ENCODE measurements at regions not wholly inside any gene's neighbourhood (a gene's known extent, or its start where the extent isn't known, plus 50 kb on each side); places are given as distances from the start of the nearest gene placed in this dataset.
"Not testable (repeated sequence)": the region's sequence is repeated elsewhere in the genome, so short reads cannot be mapped to it uniquely, and the experiment has no call there.

- no peak for TF ChIP-seq FOXA1 (IDR thresholded peaks at IDR 0.05)
- CTCF ChIA-PET: no interaction called here
- no peak for DNase-seq (ENCODE audit: extremely low spot score)
- POLR2A ChIA-PET: no interaction called here
Measured at GRCh38 chr6:81944661-81945060, 192.2 kb upstream of the TENT5A start.

- CTCF ChIA-PET; DNase-seq (ENCODE audit: extremely low spot score); POLR2A ChIA-PET: not testable (repeated sequence)
Measured at GRCh38 chr6:81942842-81943241, 190.4 kb upstream of the TENT5A start.

DNA sequence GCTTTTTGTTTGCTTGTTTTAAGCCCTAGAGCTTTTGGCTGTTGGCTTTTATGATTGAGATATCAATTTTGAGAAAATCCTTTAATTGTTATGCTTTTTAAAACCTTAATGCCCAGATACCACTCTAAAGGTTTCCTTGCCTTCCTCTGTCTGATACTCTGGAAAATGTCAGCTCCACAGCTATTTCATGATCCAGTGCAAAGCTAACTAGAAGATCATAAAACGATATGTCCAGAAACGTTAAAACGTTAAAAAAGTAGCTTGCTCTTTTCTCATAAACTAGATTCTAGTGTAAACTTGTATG, 189.5 kb upstream of the TENT5A start:
- POLR2A ChIA-PET: no interaction called here
- CTCF ChIA-PET: no interaction called here
- TF ChIP-seq ARNT (IDR thresholded peaks at IDR 0.05) (no peak), BHLHE40 (IDR thresholded peaks at IDR 0.05; ENCODE audit: borderline replicate concordance) (no peak), CTBP1 (IDR thresholded peaks at IDR 0.05; ENCODE audit: borderline replicate concordance) (no peak), NFRKB (IDR thresholded peaks at IDR 0.05) (no peak), L3MBTL2 (conservative IDR thresholded peaks at IDR 0.05) (no peak), FOXA1 (IDR thresholded peaks at IDR 0.05) (no peak), LEF1 (IDR thresholded peaks at IDR 0.05; ENCODE audit: borderline replicate concordance) (no peak), SP1 (IDR thresholded peaks at IDR 0.05) (no peak), SUZ12 (IDR thresholded peaks at IDR 0.05) (no peak), ELF4 (IDR thresholded peaks at IDR 0.05) (no peak), FOXK2 (IDR thresholded peaks at IDR 0.05) (no peak), ZNF384 (IDR thresholded peaks at IDR 0.05) (no peak), HDGF (IDR thresholded peaks at IDR 0.05; ENCODE audit: borderline replicate concordance) (no peak), FOXM1 (IDR thresholded peaks at IDR 0.05; ENCODE audit: borderline replicate concordance) (no peak), TARDBP (IDR thresholded peaks at IDR 0.05) (no peak)
- TF ChIP-seq, protein P1, sequence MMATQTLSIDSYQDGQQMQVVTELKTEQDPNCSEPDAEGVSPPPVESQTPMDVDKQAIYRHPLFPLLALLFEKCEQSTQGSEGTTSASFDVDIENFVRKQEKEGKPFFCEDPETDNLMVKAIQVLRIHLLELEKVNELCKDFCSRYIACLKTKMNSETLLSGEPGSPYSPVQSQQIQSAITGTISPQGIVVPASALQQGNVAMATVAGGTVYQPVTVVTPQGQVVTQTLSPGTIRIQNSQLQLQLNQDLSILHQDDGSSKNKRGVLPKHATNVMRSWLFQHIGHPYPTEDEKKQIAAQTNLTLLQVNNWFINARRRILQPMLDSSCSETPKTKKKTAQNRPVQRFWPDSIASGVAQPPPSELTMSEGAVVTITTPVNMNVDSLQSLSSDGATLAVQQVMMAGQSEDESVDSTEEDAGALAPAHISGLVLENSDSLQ (IDR thresholded peaks at IDR 0.05): no peak
- DNase-seq (ENCODE audit: extremely low spot score): no peak

DNA sequence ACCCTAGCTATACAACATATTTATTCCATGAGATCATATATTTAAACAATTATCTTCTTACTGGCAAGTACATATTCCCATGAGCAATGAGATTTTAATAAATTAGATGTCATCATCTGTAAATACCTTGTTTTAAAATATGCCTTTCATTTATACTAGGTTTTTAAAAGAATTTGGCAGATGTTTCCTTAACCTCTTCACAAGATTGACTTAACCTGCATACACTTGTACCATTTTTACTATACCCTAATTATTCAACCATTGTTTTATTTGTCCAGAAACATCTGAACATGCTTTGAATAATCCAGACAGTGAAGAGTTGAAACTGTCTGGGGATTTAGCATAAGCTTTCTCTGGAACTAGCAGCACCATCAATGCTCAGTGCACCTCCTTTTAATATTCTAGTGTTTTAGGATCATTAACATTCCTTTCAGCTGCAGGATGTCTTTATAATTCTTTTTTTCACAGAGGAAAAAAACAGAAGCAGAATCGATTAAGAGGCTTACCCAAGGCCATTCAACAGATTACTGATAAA, 188.0 kb upstream of the TENT5A start:
- ChIA-PET CTCF (no interaction called here), POLR2A (no interaction called here)
- TF ChIP-seq HDGF (IDR thresholded peaks at IDR 0.05; ENCODE audit: borderline replicate concordance) (no peak), FOXK2 (IDR thresholded peaks at IDR 0.05) (no peak), FOXA1 (IDR thresholded peaks at IDR 0.05) (no peak), L3MBTL2 (conservative IDR thresholded peaks at IDR 0.05) (no peak)
- DNase-seq (ENCODE audit: extremely low spot score): no peak

DNA sequence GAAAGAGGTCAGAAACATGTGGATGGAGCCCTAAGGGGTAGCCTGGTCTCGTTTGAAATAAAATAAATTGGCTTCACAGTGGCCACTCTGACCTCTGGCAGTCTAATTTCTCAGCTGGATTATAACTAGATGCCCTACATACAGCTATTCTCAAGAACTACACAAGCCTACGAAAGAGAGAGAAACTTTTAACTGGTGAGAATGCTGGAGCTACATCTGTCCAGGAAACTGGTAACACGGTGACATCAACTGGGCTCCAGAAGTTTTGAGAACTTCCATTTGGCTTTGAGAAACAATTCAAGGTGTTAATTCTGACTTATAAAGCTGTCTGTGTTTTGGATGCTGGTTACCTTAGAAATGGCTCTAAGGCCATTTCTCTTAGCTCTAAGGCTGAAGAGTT, 187.3 kb upstream of the TENT5A start:
- no peak for DNase-seq (ENCODE audit: extremely low spot score)
- ChIA-PET CTCF (no interaction called here), POLR2A (no interaction called here)
- TF ChIP-seq BHLHE40 (IDR thresholded peaks at IDR 0.05; ENCODE audit: borderline replicate concordance) (no peak), LEF1 (IDR thresholded peaks at IDR 0.05; ENCODE audit: borderline replicate concordance) (no peak), TARDBP (IDR thresholded peaks at IDR 0.05) (no peak), FOXM1 (IDR thresholded peaks at IDR 0.05; ENCODE audit: borderline replicate concordance) (no peak), SP1 (IDR thresholded peaks at IDR 0.05) (no peak), ARNT (IDR thresholded peaks at IDR 0.05) (no peak), L3MBTL2 (conservative IDR thresholded peaks at IDR 0.05) (no peak), CTBP1 (IDR thresholded peaks at IDR 0.05; ENCODE audit: borderline replicate concordance) (no peak), FOXA1 (IDR thresholded peaks at IDR 0.05) (no peak), FOXK2 (IDR thresholded peaks at IDR 0.05) (no peak), ELF4 (IDR thresholded peaks at IDR 0.05) (no peak), NFRKB (IDR thresholded peaks at IDR 0.05) (no peak), ZNF384 (IDR thresholded peaks at IDR 0.05) (no peak), SUZ12 (IDR thresholded peaks at IDR 0.05) (no peak), HDGF (IDR thresholded peaks at IDR 0.05; ENCODE audit: borderline replicate concordance) (no peak)
- TF ChIP-seq, protein P1 (IDR thresholded peaks at IDR 0.05): no peak

GRCh38 chr6:81938991-81939732, 186.7 kb upstream of the TENT5A start:
- ChIA-PET POLR2A (no interaction called here), CTCF (interaction anchor here (1.0 kb wide), 1 partner anchor 100 kb away, joined by 4 read pairs; no protein-coding TSS in a partner anchor)
- no peak for DNase-seq (ENCODE audit: extremely low spot score)
- TF ChIP-seq SP1 (IDR thresholded peaks at IDR 0.05) (no peak), NFRKB (IDR thresholded peaks at IDR 0.05) (no peak), ELF4 (IDR thresholded peaks at IDR 0.05) (no peak), CTBP1 (IDR thresholded peaks at IDR 0.05; ENCODE audit: borderline replicate concordance) (no peak), LEF1 (IDR thresholded peaks at IDR 0.05; ENCODE audit: borderline replicate concordance) (no peak), TARDBP (IDR thresholded peaks at IDR 0.05) (no peak), BHLHE40 (IDR thresholded peaks at IDR 0.05; ENCODE audit: borderline replicate concordance) (no peak), SUZ12 (IDR thresholded peaks at IDR 0.05) (no peak), L3MBTL2 (conservative IDR thresholded peaks at IDR 0.05) (no peak), HDGF (IDR thresholded peaks at IDR 0.05; ENCODE audit: borderline replicate concordance) (no peak), ARNT (IDR thresholded peaks at IDR 0.05) (no peak), ZNF384 (IDR thresholded peaks at IDR 0.05) (no peak), FOXA1 (IDR thresholded peaks at IDR 0.05) (no peak), FOXK2 (IDR thresholded peaks at IDR 0.05) (no peak), FOXM1 (IDR thresholded peaks at IDR 0.05; ENCODE audit: borderline replicate concordance) (no peak)
- TF ChIP-seq, protein P1 (IDR thresholded peaks at IDR 0.05): no peak
